ENCODE measurements at regions not wholly inside any gene's neighbourhood (a gene's known extent, or its start where the extent isn't known, plus 50 kb on each side); places are given as distances from the start of the nearest gene placed in this dataset.

DNA sequence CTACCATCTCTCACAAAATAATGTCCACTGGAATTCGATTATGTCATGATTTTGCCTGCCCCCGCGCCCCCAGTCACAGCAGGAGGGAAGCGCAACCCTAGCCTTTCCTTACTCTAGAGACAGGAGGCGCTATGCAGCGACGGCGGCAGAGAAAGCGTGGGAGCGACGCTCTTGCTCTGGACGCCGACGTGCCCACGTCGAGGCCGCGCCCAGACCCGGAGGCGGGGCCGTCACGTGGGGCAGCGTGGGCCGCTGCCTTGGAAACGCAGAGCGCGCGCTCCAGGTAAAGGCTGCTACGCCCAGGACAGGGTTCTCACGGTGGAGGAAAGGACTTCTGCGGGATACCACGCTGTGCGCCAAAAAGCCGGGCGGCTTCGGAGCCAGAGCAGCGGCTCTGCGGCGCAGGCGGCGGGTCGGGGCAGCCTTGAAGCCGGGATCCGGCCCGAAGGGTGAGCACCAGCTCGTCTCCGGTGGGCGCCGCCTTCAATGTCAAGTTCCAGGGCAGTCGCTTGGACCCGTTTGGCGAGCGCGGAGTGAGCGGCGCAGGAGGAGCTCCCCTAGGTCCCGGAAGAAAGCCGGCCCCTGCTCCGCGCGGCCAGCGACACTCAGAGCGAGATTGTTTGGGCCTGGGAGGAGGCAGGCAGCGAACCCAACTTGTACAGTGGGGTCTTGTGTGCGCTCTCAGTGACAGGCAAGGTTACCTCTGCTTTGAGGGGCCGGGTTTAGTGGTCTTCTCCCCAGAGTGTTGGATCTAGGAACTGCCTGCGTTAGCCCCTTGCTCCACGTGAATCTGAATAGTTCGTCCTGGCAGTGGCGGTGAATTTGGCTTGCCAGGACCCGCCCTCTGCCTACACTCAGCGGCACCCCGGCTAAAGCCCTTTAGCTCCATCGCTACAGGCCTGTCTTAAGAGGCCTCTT is 121.7 kb downstream of the MRPL57 start (continued):
- no peak for TF ChIP-seq ZNF781 (CRISPR knock-in tag; IDR thresholded peaks at IDR 0.05; ENCODE audit: borderline replicate concordance, not compliant biosample characterization)
- TF ChIP-seq IRF2 (CRISPR knock-in tag; IDR thresholded peaks at IDR 0.05) = peak; percentile 87
- TF ChIP-seq CAMTA2 (CRISPR knock-in tag; IDR thresholded peaks at IDR 0.05; ENCODE audit: borderline replicate concordance) = 0 out of 2 replicates have a peak, but pooled peaks have one; percentile 78
- TF ChIP-seq EHMT2 (IDR thresholded peaks at IDR 0.05; ENCODE audit: borderline replicate concordance, low read depth, low read length) = no peak; the same call in 1 of the 2 replicates
- no peak for TF ChIP-seq ZNF720 (CRISPR knock-in tag; IDR thresholded peaks at IDR 0.05)
- no peak for TF ChIP-seq BRCA1 (CRISPR knock-in tag; IDR thresholded peaks at IDR 0.05)
- peak; percentile 69 for TF ChIP-seq TAF1 (CRISPR knock-in tag; IDR thresholded peaks at IDR 0.05)
- no peak for TF ChIP-seq ZNF549 (CRISPR knock-in tag; IDR thresholded peaks at IDR 0.05)
- TF ChIP-seq SNRNP70 (IDR thresholded peaks at IDR 0.05; ENCODE audit: low read depth, low read length) = no peak
- TF ChIP-seq ZNF24 (IDR thresholded peaks at IDR 0.05) = no peak
- TF ChIP-seq ZBTB38 (CRISPR knock-in tag; IDR thresholded peaks at IDR 0.05) = peak; percentile 65
- TF ChIP-seq ZFP41 (CRISPR knock-in tag; IDR thresholded peaks at IDR 0.05; ENCODE audit: borderline replicate concordance) = peak; percentile 28; the same call in 1 of the 2 replicates
- TF ChIP-seq SOX5 (CRISPR knock-in tag; IDR thresholded peaks at IDR 0.05; ENCODE audit: borderline replicate concordance) = peak; percentile 18; the same call in 1 of the 2 replicates
- peak; percentile 74; the same call in 1 of the 2 replicates for TF ChIP-seq ZNF619 (CRISPR knock-in tag; IDR thresholded peaks at IDR 0.05)
- 0 out of 2 replicates have a peak, but pooled peaks have one; percentile 15 for TF ChIP-seq PPARG (CRISPR knock-in tag; conservative IDR thresholded peaks at IDR 0.05)
- TF ChIP-seq, protein P1, sequence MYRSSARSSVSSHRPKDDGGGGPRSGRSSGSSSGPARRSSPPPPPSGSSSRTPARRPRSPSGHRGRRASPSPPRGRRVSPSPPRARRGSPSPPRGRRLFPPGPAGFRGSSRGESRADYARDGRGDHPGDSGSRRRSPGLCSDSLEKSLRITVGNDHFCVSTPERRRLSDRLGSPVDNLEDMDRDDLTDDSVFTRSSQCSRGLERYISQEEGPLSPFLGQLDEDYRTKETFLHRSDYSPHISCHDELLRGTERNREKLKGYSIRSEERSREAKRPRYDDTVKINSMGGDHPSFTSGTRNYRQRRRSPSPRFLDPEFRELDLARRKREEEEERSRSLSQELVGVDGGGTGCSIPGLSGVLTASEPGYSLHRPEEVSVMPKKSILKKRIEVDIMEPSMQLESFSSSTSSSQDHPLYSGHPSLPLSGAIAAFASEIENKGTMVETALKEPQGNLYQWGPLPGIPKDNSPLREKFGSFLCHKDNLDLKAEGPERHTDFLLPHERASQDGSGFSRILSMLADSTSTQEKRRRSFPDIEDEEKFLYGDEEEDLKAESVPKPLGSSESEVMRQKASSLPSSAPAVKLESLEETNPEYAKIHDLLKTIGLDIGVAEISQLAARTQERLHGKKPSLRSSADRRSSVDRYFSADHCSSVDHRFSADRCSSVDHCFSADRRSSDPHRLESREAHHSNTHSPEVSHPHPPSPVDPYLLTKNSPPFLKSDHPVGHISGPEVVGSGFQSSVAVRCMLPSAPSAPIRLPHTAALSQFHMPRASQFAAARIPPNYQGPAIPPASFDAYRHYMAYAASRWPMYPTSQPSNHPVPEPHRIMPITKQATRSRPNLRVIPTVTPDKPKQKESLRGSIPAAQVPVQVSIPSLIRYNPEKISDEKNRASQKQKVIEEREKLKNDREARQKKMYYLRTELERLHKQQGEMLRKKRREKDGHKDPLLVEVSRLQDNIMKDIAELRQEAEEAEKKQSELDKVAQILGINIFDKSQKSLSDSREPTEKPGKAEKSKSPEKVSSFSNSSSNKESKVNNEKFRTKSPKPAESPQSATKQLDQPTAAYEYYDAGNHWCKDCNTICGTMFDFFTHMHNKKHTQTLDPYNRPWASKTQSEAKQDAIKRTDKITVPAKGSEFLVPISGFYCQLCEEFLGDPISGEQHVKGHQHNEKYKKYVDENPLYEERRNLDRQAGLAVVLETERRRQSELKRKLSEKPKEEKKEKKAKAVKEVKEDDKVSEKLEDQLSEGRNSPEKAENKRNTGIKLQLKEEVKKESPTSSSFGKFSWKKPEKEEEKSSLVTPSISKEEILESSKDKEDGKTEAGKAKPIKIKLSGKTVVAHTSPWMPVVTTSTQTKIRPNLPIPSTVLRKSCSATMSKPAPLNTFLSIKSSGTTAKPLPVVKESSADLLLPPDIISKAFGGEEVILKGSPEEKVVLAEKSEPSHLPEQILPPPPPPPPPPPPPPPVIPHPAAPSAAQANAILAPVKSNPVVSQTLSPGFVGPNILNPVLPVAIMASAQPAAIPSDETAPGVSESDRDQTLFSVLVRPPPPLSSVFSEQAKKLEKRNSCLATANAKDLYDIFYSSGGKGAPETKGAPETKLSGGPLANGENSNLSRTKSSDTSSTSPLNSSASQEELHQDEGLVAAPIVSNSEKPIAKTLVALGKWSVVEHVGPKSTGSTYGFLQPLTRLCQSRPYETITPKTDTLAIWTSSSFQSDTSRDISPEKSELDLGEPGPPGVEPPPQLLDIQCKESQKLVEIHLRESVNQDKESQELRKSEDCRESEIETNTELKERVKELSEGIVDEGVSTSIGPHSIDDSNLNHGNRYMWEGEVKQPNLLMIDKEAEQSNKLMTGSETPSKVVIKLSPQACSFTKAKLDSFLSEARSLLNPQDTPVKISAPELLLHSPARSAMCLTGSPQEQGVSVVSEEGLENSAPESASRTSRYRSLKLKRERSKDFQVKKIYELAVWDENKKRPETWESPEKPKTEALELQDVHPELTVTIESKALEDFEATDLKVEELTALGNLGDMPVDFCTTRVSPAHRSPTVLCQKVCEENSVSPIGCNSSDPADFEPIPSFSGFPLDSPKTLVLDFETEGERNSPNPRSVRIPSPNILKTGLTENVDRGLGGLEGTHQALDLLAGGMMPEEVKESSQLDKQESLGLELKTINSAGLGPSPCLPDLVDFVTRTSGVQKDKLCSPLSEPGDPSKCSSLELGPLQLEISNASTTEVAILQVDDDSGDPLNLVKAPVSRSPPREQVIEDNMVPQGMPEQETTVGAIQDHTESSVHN (CRISPR knock-in tag; IDR thresholded peaks at IDR 0.05) = peak; percentile 75; the same call in 1 of the 2 replicates
- peak; percentile 34; the same call in 1 of the 2 replicates for TF ChIP-seq THRA (CRISPR knock-in tag; IDR thresholded peaks at IDR 0.05; ENCODE audit: borderline replicate concordance)
